B cell (primary cell): ENCODE measurements at regions not wholly inside any gene's neighbourhood (a gene's known extent, or its start where the extent isn't known, plus 50 kb on each side); places are given as distances from the start of the nearest gene placed in this dataset.

Experiments
- CTCF ChIP-seq: fragments of 200-600 bp; IDR thresholded peaks from one replicate; pipeline ENCODE4 v1.8.0; 2022; ENCODE audit warnings: antibody characterized with exemption, mild to moderate bottlenecking
- EZH2 ChIP-seq: IDR thresholded peaks from 2 replicates; pipeline ENCODE4 v1.6.1; 2012; ENCODE audit warnings: borderline replicate concordance, low read depth, mild to moderate bottlenecking, moderate library complexity, low read length; ENCODE audit not compliant: insufficient read depth, poor library complexity, severe bottlenecking

- TF ChIP-seq CTCF: no peak
- no peak for TF ChIP-seq EZH2
These were observed 586.1 kb downstream of the FRK start for GRCh38 chr6:115474443-115475041.
